Hematopoietic multipotent progenitor cell treated with erythropoietin and hydrocortisone succinate and interleukin-3 and kit ligand, for 4 days (in vitro differentiated cells): ENCODE measurements at regions not wholly inside any gene's neighbourhood (a gene's known extent, or its start where the extent isn't known, plus 50 kb on each side); places are given as distances from the start of the nearest gene placed in this dataset.

ENCODE experiments used
- DNase-seq: peaks from one replicate; pipeline ENCODE4 v3.0.0-alpha.2; 2015

DNA sequence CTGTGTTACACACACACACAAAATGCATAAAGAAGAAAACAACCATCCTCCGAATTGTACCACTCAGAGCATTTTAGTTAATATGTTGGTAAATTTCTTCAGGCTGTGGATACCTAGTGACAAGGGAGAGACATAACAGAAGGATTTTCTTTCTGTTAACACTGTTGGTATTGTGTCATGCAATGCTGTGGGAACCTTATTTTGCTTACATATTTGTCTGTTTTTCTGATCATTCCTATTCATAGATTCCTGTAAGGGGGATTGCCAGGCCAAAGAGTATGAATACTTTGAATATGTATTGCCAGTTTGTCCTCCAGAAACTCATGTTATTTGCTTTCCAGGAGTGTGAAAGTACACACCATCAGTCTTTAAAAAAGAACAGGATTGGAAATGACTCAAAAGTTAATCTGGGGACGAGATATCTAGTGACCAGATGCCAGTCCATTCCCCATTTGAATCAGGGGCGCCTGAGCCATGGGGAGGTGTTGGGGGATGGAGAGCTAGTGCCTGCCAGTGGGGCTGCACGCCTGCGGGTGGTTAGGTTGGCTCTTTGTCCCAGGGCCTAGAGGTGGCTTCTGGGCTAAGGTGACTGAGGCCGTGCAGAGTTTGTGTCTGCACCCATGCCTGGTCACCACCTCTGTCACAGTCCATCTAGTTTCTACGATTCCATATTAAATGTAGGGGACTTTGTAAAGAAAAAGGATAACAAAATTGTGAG lies 142.0 kb downstream of the PTPN20 start:
- no peak for DNase-seq

DNA sequence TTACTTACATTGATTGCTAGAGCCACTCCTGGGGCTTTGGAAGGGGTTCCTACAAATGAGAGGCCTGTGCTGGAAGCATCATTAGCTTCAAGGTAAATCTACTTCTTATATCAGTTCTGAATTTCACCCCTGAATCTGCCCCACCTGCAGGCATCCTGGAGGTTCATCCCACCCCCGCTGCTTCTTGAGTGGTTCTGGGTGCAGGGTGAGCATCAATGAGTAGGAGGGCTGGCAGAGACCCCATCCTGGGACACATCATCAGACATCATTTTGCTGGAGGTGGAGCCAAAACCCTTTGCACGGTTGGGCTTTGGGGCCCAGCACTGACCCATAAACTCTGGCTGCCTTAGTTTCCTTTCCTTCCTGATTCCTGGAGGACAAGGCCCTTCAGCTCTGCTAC lies 143.7 kb downstream of the PTPN20 start:
- DNase-seq = no peak

- DNase-seq = no peak
These were observed 144.4 kb downstream of the PTPN20 start for GRCh38 chr10:47055386-47056246.

DNA sequence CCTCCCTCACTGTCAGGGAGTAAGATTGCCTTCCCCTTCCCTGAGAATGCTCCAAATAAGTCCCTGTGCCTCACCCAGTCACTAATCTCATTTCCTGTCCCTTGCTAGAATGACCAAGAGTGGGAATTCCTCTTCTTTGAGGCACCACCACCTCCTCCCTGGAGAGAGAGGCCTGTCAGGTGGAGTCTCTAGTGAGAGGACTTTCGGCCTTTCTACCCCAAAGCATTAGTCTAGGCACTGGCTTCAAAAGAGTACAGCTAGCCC lies 145.0 kb downstream of the PTPN20 start:
- no peak for DNase-seq

DNA sequence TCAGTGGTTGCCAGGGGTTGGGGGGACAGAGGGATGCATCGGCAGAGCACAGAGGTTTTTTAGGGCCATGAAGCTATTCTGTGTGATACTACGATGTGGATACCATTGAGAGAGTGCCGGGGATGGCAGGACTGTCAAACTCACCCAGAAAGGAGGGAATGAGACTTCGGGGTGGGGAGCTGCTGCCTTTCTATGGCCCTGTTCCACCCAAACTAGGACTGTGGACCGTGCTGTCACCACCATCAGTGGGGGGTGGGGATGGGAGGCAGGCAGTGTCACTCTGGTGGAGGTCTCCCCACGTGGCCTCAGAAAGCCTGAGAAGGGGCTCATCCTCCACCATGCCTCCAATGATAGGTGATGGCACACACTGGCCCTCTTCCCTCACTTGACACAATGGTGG lies 146.2 kb downstream of the PTPN20 start:
- DNase-seq = no peak

- no peak for DNase-seq
These were observed 146.9 kb downstream of the PTPN20 start for GRCh38 chr10:47058032-47058702.

- no peak for DNase-seq
These were observed 147.7 kb downstream of the PTPN20 start for GRCh38 chr10:47058961-47059391.

GRCh38 chr10:47059606-47060311 lies 148.5 kb downstream of the PTPN20 start:
- DNase-seq = no peak

GRCh38 chr10:47060356-47060755 lies 149.1 kb downstream of the PTPN20 start:
- no peak for DNase-seq

DNA sequence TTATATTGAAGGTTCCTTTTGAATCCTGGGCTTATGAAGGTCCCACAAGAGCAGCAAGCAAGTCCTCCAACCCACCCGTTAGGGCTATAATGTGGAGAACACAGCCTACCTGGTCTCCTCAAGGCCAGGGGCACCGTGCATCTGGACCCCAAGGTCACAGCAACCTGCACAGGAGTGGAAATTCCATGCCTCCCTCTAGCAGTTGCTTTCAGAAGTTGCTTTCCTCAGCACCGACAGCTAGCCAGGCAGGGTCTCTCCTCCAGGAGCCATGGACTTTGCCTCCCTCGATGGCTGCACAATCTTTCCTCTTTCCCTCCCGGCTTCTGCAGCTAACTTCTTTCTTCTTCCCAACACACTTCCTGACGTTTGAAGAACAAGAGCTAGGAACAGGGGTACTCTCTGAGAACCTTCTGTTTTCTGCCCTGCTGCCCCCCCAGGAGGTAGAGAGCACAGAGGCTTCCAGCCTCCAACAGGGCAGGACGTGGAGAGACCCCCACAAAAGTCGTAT lies 149.8 kb downstream of the PTPN20 start:
- DNase-seq = no peak

- DNase-seq = no peak
These were observed 150.5 kb downstream of the PTPN20 start for GRCh38 chr10:47061776-47062175.

GRCh38 chr10:47062441-47063200 lies 151.4 kb downstream of the PTPN20 start:
- DNase-seq = peak; percentile 22

GRCh38 chr10:47063858-47064257 lies 152.6 kb downstream of the PTPN20 start:
- no peak for DNase-seq

DNA sequence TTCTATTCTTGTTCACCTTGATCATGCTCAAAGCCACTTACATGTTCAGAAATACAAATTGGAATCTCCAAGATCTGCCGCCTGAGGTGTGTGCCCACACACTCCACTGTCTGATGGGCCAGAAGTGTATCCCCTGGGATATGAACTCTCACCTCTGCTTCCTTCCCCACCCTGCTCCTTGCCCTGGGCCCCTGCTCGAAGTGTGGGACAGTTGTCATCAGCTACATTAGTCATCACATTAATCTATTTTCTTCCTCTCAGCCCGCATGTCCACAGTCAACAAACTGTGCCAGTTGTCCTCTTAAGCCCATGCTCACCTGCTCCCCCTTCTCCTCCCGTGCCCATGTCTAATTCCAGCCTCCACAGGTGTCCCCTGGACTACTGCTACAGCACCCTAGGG lies 154.7 kb downstream of the PTPN20 start:
- no peak for DNase-seq

DNA sequence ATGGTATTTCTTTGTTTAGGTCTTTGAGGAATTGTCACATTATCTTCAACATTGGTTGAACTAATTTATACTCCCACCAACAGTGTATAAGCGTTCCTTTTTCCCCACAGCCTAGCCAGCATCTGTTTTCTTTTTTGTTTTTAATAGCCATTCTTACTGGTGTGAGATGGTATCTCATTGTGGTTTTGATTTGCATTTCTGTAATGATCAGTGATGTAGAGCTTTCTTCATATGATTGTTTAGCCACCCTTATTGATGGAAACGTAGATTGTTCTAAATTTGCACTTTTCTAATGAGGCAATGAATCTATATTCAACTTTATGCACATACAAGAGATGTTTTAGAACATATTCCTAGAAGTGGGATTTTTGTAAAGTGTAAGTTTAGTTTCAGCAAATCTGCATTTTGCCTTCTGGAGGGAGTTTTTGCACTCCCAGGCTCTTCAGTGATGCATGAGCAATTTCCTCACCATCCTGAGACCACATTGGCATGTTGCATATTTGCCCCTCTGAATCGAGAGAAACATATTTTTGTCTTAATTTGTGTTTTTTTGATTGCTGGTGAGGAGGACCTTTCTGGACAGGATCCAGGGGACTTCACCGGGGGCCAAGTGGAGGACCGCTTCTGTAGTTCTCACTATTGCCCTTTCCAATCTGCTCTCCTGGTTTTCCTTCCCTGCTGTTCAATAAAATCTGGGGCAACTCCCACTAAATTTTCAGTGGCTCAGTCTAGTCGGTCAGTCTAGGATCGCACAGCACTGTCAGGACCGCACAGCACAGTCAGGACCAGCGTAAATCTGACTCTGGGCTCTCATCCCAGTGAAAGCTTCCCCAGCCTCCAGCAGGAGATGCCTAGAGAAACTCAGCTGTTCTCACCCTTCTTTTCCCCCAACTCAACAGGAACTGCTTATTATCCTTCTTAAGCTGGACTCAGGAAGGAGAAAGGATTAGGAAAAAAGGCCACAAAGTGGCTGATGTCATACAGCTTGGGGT lies 157.0 kb downstream of the PTPN20 start:
- DNase-seq = no peak

DNA sequence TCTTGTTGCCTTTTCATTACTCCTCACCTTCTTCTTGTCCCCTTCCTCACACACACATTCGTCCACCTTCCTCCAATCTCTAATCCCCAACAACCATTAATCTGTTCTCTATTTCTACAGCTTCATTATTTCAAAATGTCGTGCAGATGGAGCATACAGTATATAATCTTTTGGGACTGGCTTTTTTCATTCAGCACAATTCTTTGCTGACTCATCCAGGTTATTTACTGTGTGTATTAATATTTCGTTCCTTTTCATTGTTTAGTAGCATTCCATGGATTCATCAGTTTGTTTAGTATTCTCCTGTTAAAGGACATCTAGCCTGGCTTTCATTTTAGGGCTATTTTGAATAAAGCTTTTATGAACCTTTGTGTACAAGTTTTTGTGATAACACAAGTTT lies 159.3 kb downstream of the PTPN20 start:
- no peak for DNase-seq

DNA sequence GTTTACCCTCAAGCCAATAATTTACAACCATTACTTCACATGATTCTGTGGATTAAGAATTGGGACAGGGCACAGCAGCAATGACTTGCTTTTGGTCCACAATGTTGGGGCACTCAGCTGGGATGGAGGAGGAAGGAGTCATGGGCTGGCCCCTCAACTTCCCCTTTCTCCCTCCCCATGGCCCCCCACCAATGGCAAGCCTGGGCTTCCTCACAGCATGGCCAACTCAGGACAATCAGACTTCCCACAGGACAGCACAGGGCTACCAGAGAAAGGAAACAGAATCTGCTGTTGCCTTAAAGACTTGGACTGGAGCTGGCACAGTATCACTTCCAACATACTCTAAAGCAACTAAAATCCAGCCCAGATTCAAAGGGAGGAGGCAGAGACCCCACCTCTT lies 160.7 kb downstream of the PTPN20 start:
- DNase-seq = peak; percentile 7

- DNase-seq = no peak
These were observed 162.7 kb downstream of the PTPN20 start for GRCh38 chr10:47073967-47074366.

GRCh38 chr10:47076949-47077361 lies 165.7 kb downstream of the PTPN20 start:
- DNase-seq = peak; percentile 6

DNA sequence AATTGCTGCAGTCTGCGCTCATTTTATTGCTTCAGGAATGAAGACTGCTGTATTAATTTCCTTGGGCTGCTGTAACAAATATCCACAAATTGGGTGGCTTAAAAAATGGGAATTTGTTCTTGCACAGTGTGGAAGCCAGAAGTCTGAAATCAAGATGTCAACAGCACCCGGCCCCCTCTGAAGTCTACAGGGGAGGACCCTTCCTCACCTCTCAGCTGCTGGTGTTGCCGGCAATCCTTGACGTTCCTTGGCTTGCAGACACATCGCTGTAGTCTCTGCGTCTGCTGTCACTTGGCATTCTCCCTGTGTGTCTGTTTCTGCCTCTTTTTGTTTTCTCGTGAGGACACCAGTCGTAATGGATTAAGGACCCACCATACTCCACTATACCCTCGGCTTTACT lies 166.2 kb downstream of the PTPN20 start:
- DNase-seq = no peak

DNA sequence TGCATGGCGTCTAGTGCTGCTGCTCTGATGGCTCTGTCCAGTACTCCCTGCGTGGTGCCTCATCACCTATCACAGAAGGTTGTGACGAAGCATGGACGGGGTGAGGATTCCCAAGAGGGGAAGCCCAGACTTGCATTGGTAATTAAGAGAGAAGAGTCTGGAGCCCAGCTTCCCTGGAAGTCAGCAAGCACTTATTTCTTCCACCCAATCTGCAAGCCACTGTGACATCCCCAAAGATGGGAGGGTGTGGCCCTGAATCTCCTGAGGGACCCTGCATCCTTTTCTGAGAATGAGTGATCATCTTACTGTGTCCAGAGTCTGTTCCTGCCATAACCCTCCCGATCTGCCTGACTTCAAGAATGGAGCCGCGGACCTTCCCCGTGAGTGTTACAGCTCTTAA lies 166.7 kb downstream of the PTPN20 start:
- no peak for DNase-seq
